GM06990 (cell line): ENCODE measurements at regions not wholly inside any gene's neighbourhood (a gene's known extent, or its start where the extent isn't known, plus 50 kb on each side); places are given as distances from the start of the nearest gene placed in this dataset.

Source experiments
- DNase-seq: peaks from one replicate; pipeline ENCODE4 v3.0.0-alpha.2; 2011; ENCODE audit not compliant: insufficient read length; ENCODE audit errors: extremely low read depth
- H3K27me3 ChIP-seq: replicated peaks from 2 replicates; pipeline ENCODE4 v1.6.0; 2011; ENCODE audit warnings: low read length; ENCODE audit not compliant: control insufficient read depth, insufficient read depth
- H3K36me3 ChIP-seq: 2 replicates; pipeline ENCODE4 v1.5.1; 2011; ENCODE audit warnings: low read length; ENCODE audit not compliant: control insufficient read depth, insufficient read depth
- H3K4me3 ChIP-seq: replicated peaks from 2 replicates; pipeline ENCODE4 v1.5.1; 2011; ENCODE audit warnings: low read depth, mild to moderate bottlenecking, control low read depth, low read length
- CTCF ChIP-seq: IDR thresholded peaks from 2 replicates; pipeline ENCODE4 v1.5.1; 2011; ENCODE audit warnings: low read length, control low read depth, mild to moderate bottlenecking, inconsistent platforms; ENCODE audit not compliant: insufficient read depth, poor library complexity, severe bottlenecking

GRCh38 chr2:14475994-14476393 lies 156.5 kb upstream of the LRATD1 start:
- Histone ChIP-seq H3K4me3 (no peak overlapping the region), H3K36me3 (no peaks in the 10 kb centered on the region), H3K27me3 (no peaks in the 10 kb centered on the region)
- no peak for DNase-seq
- TF ChIP-seq CTCF, result no peak

DNA sequence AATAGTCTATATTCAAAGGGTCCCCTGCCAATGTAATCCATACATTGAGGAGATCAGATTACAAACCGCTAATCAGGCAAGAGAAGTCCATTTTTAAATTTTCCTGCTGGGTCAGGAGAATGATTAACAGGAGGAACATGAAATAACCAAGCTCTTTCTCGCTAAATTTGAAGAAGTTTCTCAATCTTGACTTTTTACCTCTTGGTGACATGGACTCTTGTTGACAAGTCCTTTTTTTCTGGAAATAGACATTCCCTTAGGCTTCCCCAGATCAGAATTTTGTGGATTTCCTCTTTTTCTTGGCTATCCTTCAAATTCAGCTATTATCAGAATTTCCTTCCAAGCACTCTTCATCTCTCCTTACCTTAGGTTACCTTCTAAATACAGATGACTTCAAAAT lies 153.0 kb upstream of the LRATD1 start:
- Histone ChIP-seq H3K4me3 (no peak overlapping the region), H3K36me3 (no peaks in the 10 kb centered on the region), H3K27me3 (no peaks in the 10 kb centered on the region)
- no peak for TF ChIP-seq CTCF
- no peak for DNase-seq

- Histone ChIP-seq H3K36me3 (no peaks in the 10 kb centered on the region), H3K27me3 (no peaks in the 10 kb centered on the region), H3K4me3 (no peak overlapping the region)
- no peak for TF ChIP-seq CTCF
- no peak for DNase-seq
These were observed 152.4 kb upstream of the LRATD1 start for GRCh38 chr2:14480120-14480519.

- no peak for TF ChIP-seq CTCF
- no peaks in the 10 kb centered on the region for H3K27me3 ChIP-seq
- H3K36me3 ChIP-seq, result no peaks in the 10 kb centered on the region
- no peak for DNase-seq
- no peak overlapping the region for H3K4me3 ChIP-seq
These were observed 151.6 kb upstream of the LRATD1 start for GRCh38 chr2:14480906-14481305.

- Histone ChIP-seq H3K4me3 (no peak overlapping the region), H3K36me3 (no peaks in the 10 kb centered on the region), H3K27me3 (no peaks in the 10 kb centered on the region)
- DNase-seq, result no peak
- no peak for TF ChIP-seq CTCF
These were observed 139.5 kb upstream of the LRATD1 start for GRCh38 chr2:14492920-14493503.

DNA sequence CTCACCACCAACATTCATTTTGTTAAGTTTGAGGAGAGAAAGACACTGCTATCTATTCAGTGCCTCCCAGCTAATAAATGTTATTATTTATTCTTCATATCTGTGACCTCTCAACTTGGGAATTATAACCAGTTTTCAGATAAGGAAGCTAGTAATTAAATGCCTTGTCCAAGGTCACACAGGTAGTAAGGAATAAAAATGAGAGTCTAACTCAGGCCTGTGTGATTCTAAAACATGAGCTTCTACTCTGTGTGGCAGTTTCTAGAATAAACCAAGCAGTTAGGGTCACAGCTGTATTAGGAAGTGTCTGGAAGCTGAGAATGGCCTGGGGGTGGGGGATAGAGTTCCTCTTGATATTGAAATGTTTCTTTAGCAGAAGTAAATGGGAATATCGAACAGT lies 137.8 kb upstream of the LRATD1 start:
- DNase-seq, result no peak
- no peak for TF ChIP-seq CTCF
- Histone ChIP-seq H3K4me3 (no peak overlapping the region), H3K27me3 (no peaks in the 10 kb centered on the region), H3K36me3 (no peaks in the 10 kb centered on the region)
